Transverse colon (tissue), 4 donors: ENCODE measurements at regions not wholly inside any gene's neighbourhood (a gene's known extent, or its start where the extent isn't known, plus 50 kb on each side); places are given as distances from the start of the nearest gene placed in this dataset.

Experiments
- POLR2A ChIP-seq: fragments of 450-650 bp; IDR thresholded peaks from one replicate; pipeline ENCODE4 v1.6.1; 2016; ENCODE audit warnings: antibody characterized with exemption, mild to moderate bottlenecking, moderate library complexity
- POLR2AphosphoS5 ChIP-seq, 3 donors: sonication (generic); formaldehyde crosslinking; IDR thresholded peaks; one replicate each; pipeline ENCODE4 v1.6.1; 2016; ENCODE audit warnings: antibody characterized with exemption in 3 of 3
- TF ChIP-seq, protein P1 (sequence below), 5 experiments: fragments of 200-600 bp in 3 of 5; fragments of 450-650 bp in 2 of 5; sonication (generic) in 3 of 5; IDR thresholded peaks; 1 replicate in 2 of 5; 2 replicates in 3 of 5; pipeline ENCODE4 v1.5.1; 2016 to 2017; ENCODE audit warnings: antibody characterized with exemption in 5 of 5, inconsistent platforms in 3 of 5, mild to moderate bottlenecking in 2 of 5, moderate library complexity in 1 of 5

- TF ChIP-seq, protein P1, sequence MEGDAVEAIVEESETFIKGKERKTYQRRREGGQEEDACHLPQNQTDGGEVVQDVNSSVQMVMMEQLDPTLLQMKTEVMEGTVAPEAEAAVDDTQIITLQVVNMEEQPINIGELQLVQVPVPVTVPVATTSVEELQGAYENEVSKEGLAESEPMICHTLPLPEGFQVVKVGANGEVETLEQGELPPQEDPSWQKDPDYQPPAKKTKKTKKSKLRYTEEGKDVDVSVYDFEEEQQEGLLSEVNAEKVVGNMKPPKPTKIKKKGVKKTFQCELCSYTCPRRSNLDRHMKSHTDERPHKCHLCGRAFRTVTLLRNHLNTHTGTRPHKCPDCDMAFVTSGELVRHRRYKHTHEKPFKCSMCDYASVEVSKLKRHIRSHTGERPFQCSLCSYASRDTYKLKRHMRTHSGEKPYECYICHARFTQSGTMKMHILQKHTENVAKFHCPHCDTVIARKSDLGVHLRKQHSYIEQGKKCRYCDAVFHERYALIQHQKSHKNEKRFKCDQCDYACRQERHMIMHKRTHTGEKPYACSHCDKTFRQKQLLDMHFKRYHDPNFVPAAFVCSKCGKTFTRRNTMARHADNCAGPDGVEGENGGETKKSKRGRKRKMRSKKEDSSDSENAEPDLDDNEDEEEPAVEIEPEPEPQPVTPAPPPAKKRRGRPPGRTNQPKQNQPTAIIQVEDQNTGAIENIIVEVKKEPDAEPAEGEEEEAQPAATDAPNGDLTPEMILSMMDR (IDR thresholded peaks at IDR 0.05): no peak
- TF ChIP-seq POLR2A (no peak), POLR2AphosphoS5 (IDR thresholded peaks at IDR 0.05) (no peak)
Observed at GRCh38 chr14:86946446-86946845, 1046.5 kb downstream of the GALC start.
